ENCODE measurements at regions not wholly inside any gene's neighbourhood (a gene's known extent, or its start where the extent isn't known, plus 50 kb on each side); places are given as distances from the start of the nearest gene placed in this dataset.

GRCh38 chr17:55668312-55668920 lies 54.2 kb downstream of the TMEM100 start:
- no peaks in the 10 kb centered on the region for H3K27me3 ChIP-seq (ENCODE audit: control insufficient read depth, insufficient read depth, low read length, poor library complexity, severe bottlenecking)
- H3K36me3 ChIP-seq (ENCODE audit: control insufficient read depth, insufficient read depth, low read length) = no peaks in the 10 kb centered on the region
- peaks cover 6% of the 10 kb centered on the region for H3K4me1 ChIP-seq (ENCODE audit: control insufficient read depth, insufficient read depth, low read length)
- 79 to 84% methylated on average over 3 of the region's 3 CpGs for WGBS, 2 experiments
- H3K27ac ChIP-seq (ENCODE audit: insufficient read depth, low read depth, low read length, poor library complexity, severe bottlenecking) = no peak overlapping the region
- H3K4me3 ChIP-seq (ENCODE audit: insufficient read depth, low read depth, low read length) = no peak overlapping the region
- H3K9me3 ChIP-seq (ENCODE audit: control insufficient read depth, low read length) = no peaks in the 10 kb centered on the region

GRCh38 chr17:55666806-55667205 lies 55.9 kb downstream of the TMEM100 start:
- Histone ChIP-seq H3K4me1 (ENCODE audit: control insufficient read depth, insufficient read depth, low read length) (peaks cover 6% of the 10 kb centered on the region), H3K27me3 (ENCODE audit: control insufficient read depth, insufficient read depth, low read length, poor library complexity, severe bottlenecking) (no peaks in the 10 kb centered on the region), H3K36me3 (ENCODE audit: control insufficient read depth, insufficient read depth, low read length) (no peaks in the 10 kb centered on the region), H3K27ac (ENCODE audit: insufficient read depth, low read depth, low read length, poor library complexity, severe bottlenecking) (no peak overlapping the region), H3K4me3 (ENCODE audit: insufficient read depth, low read depth, low read length) (no peak overlapping the region), H3K9me3 (ENCODE audit: control insufficient read depth, low read length) (no peaks in the 10 kb centered on the region)
- WGBS, 2 experiments = 63 to 70% methylated on average over 2 of the region's 2 CpGs

- Histone ChIP-seq H3K36me3 (ENCODE audit: control insufficient read depth, insufficient read depth, low read length) (no peaks in the 10 kb centered on the region), H3K4me1 (ENCODE audit: control insufficient read depth, insufficient read depth, low read length) (peaks cover 6% of the 10 kb centered on the region), H3K27me3 (ENCODE audit: control insufficient read depth, insufficient read depth, low read length, poor library complexity, severe bottlenecking) (no peaks in the 10 kb centered on the region), H3K9me3 (ENCODE audit: control insufficient read depth, low read length) (no peaks in the 10 kb centered on the region), H3K27ac (ENCODE audit: insufficient read depth, low read depth, low read length, poor library complexity, severe bottlenecking) (no peak overlapping the region), H3K4me3 (ENCODE audit: insufficient read depth, low read depth, low read length) (no peak overlapping the region)
- 92 to 94% methylated on average over 3 of the region's 3 CpGs for WGBS, 2 experiments
These were observed 58.4 kb downstream of the TMEM100 start for GRCh38 chr17:55664287-55664686.

DNA sequence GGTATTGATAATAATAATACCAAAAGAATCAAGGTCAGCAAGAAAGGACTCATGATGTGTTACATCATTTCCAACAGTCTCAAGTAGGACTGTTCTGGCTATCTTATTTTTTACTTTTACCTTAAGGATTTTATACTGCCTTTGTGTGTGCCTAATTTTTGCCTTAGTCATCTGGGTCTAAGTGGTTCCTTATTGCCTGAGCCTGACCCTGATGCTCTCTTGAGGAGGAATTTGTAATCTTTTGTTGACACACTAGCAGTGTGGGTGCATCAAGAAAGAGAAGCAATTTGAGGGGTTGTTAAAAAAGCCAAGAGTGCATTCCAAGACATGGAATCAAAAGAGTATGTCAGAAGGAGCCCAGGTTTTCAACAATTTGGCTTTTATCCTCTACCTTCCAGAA lies 59.3 kb downstream of the TMEM100 start:
- Histone ChIP-seq H3K4me3 (ENCODE audit: insufficient read depth, low read depth, low read length) (no peak overlapping the region), H3K4me1 (ENCODE audit: control insufficient read depth, insufficient read depth, low read length) (no peaks in the 10 kb centered on the region), H3K27me3 (ENCODE audit: control insufficient read depth, insufficient read depth, low read length, poor library complexity, severe bottlenecking) (no peaks in the 10 kb centered on the region), H3K27ac (ENCODE audit: insufficient read depth, low read depth, low read length, poor library complexity, severe bottlenecking) (no peak overlapping the region), H3K36me3 (ENCODE audit: control insufficient read depth, insufficient read depth, low read length) (no peaks in the 10 kb centered on the region), H3K9me3 (ENCODE audit: control insufficient read depth, low read length) (no peaks in the 10 kb centered on the region)

DNA sequence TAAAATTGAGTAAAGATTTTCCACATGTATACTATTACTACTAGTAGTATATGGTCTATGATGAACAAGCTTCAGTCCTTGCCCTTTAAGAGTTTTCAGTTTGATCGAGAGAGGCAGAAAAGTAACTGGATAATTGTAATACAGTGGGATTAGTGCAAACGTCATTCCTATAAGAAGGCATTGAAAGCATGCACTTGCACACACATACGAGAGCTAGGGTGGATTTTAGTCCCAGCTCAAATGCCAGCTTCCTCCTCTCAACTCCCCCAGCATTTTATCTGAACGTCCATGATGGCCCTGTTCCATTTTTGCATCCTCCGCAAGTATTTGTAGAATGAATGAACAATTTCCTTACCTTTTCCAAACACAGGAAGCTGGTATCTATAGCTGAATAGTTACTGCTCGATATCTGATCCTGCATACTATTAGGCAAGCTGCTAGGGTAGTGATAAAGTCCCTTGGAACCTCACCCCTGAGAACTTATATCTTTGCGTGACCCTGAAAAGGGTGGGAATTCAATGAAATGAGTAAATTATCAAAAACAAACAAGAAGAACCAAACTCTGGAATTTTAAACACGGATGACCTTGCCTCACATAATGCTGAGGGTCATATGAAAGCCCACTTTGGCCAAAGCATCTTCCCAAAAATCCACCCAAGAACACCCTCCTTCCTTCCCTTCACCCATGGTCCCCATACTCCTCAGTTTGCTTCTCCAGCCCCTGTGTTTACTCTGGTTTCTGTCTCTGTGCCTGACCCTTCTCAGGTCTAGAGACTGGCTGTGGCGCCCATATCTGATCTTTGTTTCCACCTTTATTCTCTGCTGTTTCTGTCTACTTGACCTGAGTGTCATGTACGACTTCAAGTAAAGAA lies 60.5 kb downstream of the TMEM100 start:
- H3K27me3 ChIP-seq (ENCODE audit: control insufficient read depth, insufficient read depth, low read length, poor library complexity, severe bottlenecking) = no peaks in the 10 kb centered on the region
- H3K27ac ChIP-seq (ENCODE audit: insufficient read depth, low read depth, low read length, poor library complexity, severe bottlenecking) = no peak overlapping the region
- no peak overlapping the region for H3K4me3 ChIP-seq (ENCODE audit: insufficient read depth, low read depth, low read length)
- no peaks in the 10 kb centered on the region for H3K4me1 ChIP-seq (ENCODE audit: control insufficient read depth, insufficient read depth, low read length)
- no peaks in the 10 kb centered on the region for H3K36me3 ChIP-seq (ENCODE audit: control insufficient read depth, insufficient read depth, low read length)
- H3K9me3 ChIP-seq (ENCODE audit: control insufficient read depth, low read length) = no peaks in the 10 kb centered on the region
- 87 to 93% methylated on average over 9 to 10 of the region's 10 CpGs for WGBS, 2 experiments

- Histone ChIP-seq H3K27ac (ENCODE audit: insufficient read depth, low read depth, low read length, poor library complexity, severe bottlenecking) (no peak overlapping the region), H3K4me1 (ENCODE audit: control insufficient read depth, insufficient read depth, low read length) (no peaks in the 10 kb centered on the region), H3K36me3 (ENCODE audit: control insufficient read depth, insufficient read depth, low read length) (no peaks in the 10 kb centered on the region), H3K9me3 (ENCODE audit: control insufficient read depth, low read length) (no peaks in the 10 kb centered on the region), H3K4me3 (ENCODE audit: insufficient read depth, low read depth, low read length) (no peak overlapping the region), H3K27me3 (ENCODE audit: control insufficient read depth, insufficient read depth, low read length, poor library complexity, severe bottlenecking) (no peaks in the 10 kb centered on the region)
- 88 to 95% methylated on average over 2 of the region's 2 CpGs for WGBS, 2 experiments
These were observed 61.4 kb downstream of the TMEM100 start for GRCh38 chr17:55661256-55661758.

DNA sequence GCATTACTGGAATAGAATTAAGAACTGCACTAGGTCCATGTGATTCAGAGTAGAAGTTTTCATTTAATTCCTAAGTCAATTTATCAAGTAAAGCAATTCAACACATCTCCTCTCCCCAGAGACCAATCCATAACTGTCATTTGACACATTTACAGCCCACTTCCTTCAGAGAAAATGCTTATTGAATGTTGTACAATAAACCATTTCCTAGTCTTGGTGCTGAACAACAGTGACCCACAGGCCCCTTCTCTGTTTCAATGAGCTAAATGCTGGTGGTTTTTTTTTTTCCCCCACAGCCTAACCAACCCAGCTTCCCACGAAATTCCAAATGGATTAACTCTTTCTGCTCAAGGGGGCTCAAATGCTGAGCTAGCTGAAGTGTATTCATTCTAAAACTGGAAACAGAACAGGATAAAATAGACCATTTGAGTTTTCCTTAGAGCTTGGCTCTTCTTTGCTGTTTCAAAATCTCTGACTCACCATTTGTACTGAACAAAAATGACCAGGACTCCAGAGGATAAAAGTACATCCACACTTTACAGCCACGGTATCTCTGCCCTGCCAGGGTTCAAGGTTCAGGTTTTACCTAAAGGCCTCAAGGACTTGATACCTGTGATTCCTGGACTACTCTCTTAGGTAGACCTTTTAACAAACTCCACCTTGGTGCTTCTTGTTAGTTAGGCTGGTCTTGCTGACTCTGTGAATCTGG lies 62.3 kb downstream of the TMEM100 start:
- H3K4me3 ChIP-seq (ENCODE audit: insufficient read depth, low read depth, low read length) = no peak overlapping the region
- no peaks in the 10 kb centered on the region for H3K36me3 ChIP-seq (ENCODE audit: control insufficient read depth, insufficient read depth, low read length)
- H3K4me1 ChIP-seq (ENCODE audit: control insufficient read depth, insufficient read depth, low read length) = no peaks in the 10 kb centered on the region
- no peak overlapping the region for H3K27ac ChIP-seq (ENCODE audit: insufficient read depth, low read depth, low read length, poor library complexity, severe bottlenecking)
- 59 to 61% methylated on average over 2 of the region's 2 CpGs for WGBS, 2 experiments
- H3K27me3 ChIP-seq (ENCODE audit: control insufficient read depth, insufficient read depth, low read length, poor library complexity, severe bottlenecking) = no peaks in the 10 kb centered on the region
- no peaks in the 10 kb centered on the region for H3K9me3 ChIP-seq (ENCODE audit: control insufficient read depth, low read length)

- Histone ChIP-seq H3K9me3 (ENCODE audit: control insufficient read depth, low read length) (no peaks in the 10 kb centered on the region), H3K27me3 (ENCODE audit: control insufficient read depth, insufficient read depth, low read length, poor library complexity, severe bottlenecking) (no peaks in the 10 kb centered on the region), H3K27ac (ENCODE audit: insufficient read depth, low read depth, low read length, poor library complexity, severe bottlenecking) (no peak overlapping the region), H3K4me1 (ENCODE audit: control insufficient read depth, insufficient read depth, low read length) (no peaks in the 10 kb centered on the region), H3K36me3 (ENCODE audit: control insufficient read depth, insufficient read depth, low read length) (no peaks in the 10 kb centered on the region), H3K4me3 (ENCODE audit: insufficient read depth, low read depth, low read length) (no peak overlapping the region)
- 99 to 100% methylated on average over 1 to 2 of the region's 2 CpGs for WGBS, 2 experiments
These were observed 63.0 kb downstream of the TMEM100 start for GRCh38 chr17:55659661-55660060.

DNA sequence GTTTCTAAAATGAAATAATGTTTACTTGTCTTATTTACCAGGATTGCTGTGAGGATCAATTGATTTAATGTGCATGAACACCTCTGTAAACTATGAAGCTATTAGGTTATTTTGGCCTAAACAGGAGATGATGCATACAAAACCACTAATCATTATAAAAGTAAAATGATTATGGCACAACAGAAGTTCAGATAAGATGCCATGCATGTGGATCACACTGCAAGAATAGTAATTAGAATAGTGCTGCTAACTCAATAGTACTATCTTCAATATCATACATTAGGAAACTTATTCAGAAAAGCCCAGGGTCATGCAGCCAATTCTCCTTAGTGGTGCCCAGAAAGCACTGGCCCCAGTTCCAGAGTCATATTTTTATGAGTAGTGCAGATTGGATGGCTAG lies 66.9 kb downstream of the TMEM100 start:
- no peaks in the 10 kb centered on the region for H3K4me1 ChIP-seq (ENCODE audit: control insufficient read depth, insufficient read depth, low read length)
- no peaks in the 10 kb centered on the region for H3K27me3 ChIP-seq (ENCODE audit: control insufficient read depth, insufficient read depth, low read length, poor library complexity, severe bottlenecking)
- H3K36me3 ChIP-seq (ENCODE audit: control insufficient read depth, insufficient read depth, low read length) = no peaks in the 10 kb centered on the region
- no peak overlapping the region for H3K27ac ChIP-seq (ENCODE audit: insufficient read depth, low read depth, low read length, poor library complexity, severe bottlenecking)
- no peak overlapping the region for H3K4me3 ChIP-seq (ENCODE audit: insufficient read depth, low read depth, low read length)
- H3K9me3 ChIP-seq (ENCODE audit: control insufficient read depth, low read length) = no peaks in the 10 kb centered on the region

DNA sequence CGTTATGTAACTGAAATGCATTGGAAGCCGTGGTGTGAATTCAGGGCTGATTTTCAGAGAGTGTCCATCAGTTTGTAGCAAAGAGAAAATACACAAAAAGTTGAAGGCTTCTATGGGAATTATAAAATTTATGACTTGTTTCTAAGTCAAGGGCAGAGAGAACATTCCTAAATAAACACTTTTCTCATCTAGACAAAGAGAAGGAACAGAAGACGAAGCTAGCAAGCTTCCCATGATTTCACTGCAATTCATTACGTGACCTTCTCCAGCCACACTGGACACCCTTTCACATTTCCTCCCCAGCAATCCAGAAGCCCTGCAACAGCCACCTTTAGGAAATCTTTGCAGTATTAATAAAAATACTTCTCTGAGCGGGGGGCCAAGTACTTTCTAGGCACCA lies 67.8 kb downstream of the TMEM100 start:
- H3K27ac ChIP-seq (ENCODE audit: insufficient read depth, low read depth, low read length, poor library complexity, severe bottlenecking) = no peak overlapping the region
- WGBS, 2 experiments = 88 to 97% methylated on average over 4 to 5 of the region's 5 CpGs
- no peaks in the 10 kb centered on the region for H3K36me3 ChIP-seq (ENCODE audit: control insufficient read depth, insufficient read depth, low read length)
- H3K9me3 ChIP-seq (ENCODE audit: control insufficient read depth, low read length) = no peaks in the 10 kb centered on the region
- no peaks in the 10 kb centered on the region for H3K27me3 ChIP-seq (ENCODE audit: control insufficient read depth, insufficient read depth, low read length, poor library complexity, severe bottlenecking)
- H3K4me3 ChIP-seq (ENCODE audit: insufficient read depth, low read depth, low read length) = no peak overlapping the region
- no peaks in the 10 kb centered on the region for H3K4me1 ChIP-seq (ENCODE audit: control insufficient read depth, insufficient read depth, low read length)

Measured in ectodermal cell (in vitro differentiated cells).